ENCODE measurements at regions not wholly inside any gene's neighbourhood (a gene's known extent, or its start where the extent isn't known, plus 50 kb on each side); places are given as distances from the start of the nearest gene placed in this dataset.

- TF ChIP-seq CTCF (IDR thresholded peaks at IDR 0.05), result no peak
- no peak for TF ChIP-seq ZBTB43 (CRISPR knock-in tag; IDR thresholded peaks at IDR 0.05)
- no peak for TF ChIP-seq ZNF512 (CRISPR knock-in tag; IDR thresholded peaks at IDR 0.05; ENCODE audit: borderline replicate concordance)
Measured at GRCh38 chr13:64997438-64997837, 2232.7 kb downstream of the PCDH9 start.
